ENCODE measurements at regions not wholly inside any gene's neighbourhood (a gene's known extent, or its start where the extent isn't known, plus 50 kb on each side); places are given as distances from the start of the nearest gene placed in this dataset.

DNA sequence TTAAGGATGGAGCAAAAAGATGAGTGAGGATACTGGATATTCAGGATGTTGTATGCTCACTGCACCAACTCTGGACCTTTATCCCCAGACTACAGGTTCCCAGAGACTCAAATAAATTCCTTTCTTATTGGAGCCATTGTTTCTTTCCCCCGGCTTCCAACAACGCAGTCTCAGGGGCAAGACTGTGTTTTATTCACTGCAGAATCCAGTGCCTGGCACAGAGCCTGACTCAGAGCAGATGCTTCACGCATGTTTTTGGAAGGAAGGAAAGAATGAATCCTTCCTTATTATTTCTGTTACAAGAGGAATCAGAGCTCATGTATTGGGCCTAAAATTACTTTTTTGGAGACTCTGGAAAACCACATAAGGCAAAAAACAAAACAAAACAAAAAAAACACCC lies 96.0 kb upstream of the VGLL4 start:
- no peak overlapping the region for H3K4me3 ChIP-seq
- no peaks in the 10 kb centered on the region for H3K36me3 ChIP-seq
- no peaks in the 10 kb centered on the region for H3K27me3 ChIP-seq
- intact Hi-C loops (cut with DNase I): no loop called here
- H3K9me3 ChIP-seq: no peaks in the 10 kb centered on the region
- TF ChIP-seq, protein P1, sequence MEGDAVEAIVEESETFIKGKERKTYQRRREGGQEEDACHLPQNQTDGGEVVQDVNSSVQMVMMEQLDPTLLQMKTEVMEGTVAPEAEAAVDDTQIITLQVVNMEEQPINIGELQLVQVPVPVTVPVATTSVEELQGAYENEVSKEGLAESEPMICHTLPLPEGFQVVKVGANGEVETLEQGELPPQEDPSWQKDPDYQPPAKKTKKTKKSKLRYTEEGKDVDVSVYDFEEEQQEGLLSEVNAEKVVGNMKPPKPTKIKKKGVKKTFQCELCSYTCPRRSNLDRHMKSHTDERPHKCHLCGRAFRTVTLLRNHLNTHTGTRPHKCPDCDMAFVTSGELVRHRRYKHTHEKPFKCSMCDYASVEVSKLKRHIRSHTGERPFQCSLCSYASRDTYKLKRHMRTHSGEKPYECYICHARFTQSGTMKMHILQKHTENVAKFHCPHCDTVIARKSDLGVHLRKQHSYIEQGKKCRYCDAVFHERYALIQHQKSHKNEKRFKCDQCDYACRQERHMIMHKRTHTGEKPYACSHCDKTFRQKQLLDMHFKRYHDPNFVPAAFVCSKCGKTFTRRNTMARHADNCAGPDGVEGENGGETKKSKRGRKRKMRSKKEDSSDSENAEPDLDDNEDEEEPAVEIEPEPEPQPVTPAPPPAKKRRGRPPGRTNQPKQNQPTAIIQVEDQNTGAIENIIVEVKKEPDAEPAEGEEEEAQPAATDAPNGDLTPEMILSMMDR (IDR thresholded peaks at IDR 0.05): no peak
- TF ChIP-seq POLR2A (IDR thresholded peaks at IDR 0.05) (no peak), EP300 (IDR thresholded peaks at IDR 0.05) (no peak), POLR2AphosphoS5 (IDR thresholded peaks at IDR 0.05) (no peak)
- H3K4me1 ChIP-seq: no peaks in the 10 kb centered on the region
- WGBS, 2 donors: 72 to 78% methylated on average over 3 of the region's 3 CpGs
- peak; percentile 69 for DNase-seq
- H3K27ac ChIP-seq: no peak overlapping the region

DNA sequence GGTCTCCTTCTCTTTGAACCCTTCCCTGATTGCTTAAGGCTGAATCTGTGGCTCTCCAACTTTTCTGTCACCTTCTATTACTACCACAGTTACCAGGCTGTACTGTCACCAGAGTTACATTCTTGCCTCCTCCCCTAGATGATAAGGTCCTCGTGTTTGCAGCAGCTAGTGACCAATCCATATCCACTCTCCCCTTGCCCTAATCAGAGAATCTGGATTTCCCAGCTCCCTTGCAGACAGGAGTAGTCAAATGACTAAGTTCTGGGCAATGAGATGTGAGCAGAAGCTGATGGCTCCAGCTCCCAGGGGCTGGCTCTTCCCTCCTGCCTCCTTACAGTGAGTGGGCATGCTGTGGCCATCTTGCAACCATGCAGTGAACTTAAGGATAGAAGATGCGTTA lies 95.4 kb upstream of the VGLL4 start:
- no peak for TF ChIP-seq POLR2A (IDR thresholded peaks at IDR 0.05)
- TF ChIP-seq, protein P1 (IDR thresholded peaks at IDR 0.05): no peak
- TF ChIP-seq EP300 (IDR thresholded peaks at IDR 0.05): no peak
- TF ChIP-seq POLR2AphosphoS5 (IDR thresholded peaks at IDR 0.05): no peak
- H3K4me1 ChIP-seq: no peaks in the 10 kb centered on the region
- 65 to 70% methylated on average over 2 of the region's 2 CpGs for WGBS, 2 donors
- intact Hi-C loops (cut with DNase I): no loop called here
- no peaks in the 10 kb centered on the region for H3K9me3 ChIP-seq
- no peaks in the 10 kb centered on the region for H3K36me3 ChIP-seq
- H3K27me3 ChIP-seq: no peaks in the 10 kb centered on the region
- no peak for DNase-seq
- H3K4me3 ChIP-seq: no peak overlapping the region
- H3K27ac ChIP-seq: no peak overlapping the region

DNA sequence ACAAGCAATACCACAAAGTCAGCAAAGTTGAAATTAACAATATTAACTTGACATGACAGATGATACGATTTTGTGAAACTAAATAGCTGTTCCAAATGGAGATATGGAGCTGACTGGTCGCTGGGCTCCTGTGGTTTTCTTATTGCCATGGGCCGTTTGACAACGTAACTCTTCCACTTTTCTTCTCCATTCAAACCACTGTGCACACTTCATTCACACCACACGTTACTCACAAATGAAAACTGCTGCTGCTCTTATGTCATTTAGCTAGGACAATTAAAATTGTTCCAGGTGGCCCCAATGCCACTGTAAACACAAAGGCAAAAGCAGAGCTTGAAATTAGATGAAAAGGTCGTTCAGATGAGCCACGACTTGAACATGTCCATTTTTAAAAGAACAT lies 94.0 kb upstream of the VGLL4 start:
- Histone ChIP-seq H3K9me3 (no peaks in the 10 kb centered on the region), H3K4me3 (no peak overlapping the region), H3K4me1 (no peaks in the 10 kb centered on the region), H3K36me3 (no peaks in the 10 kb centered on the region), H3K27ac (no peak overlapping the region), H3K27me3 (no peaks in the 10 kb centered on the region)
- intact Hi-C loops (cut with DNase I): no loop called here
- 70 to 80% methylated on average over 7 of the region's 7 CpGs for WGBS, 2 donors
- DNase-seq: no peak
- no peak for TF ChIP-seq POLR2A (IDR thresholded peaks at IDR 0.05)
- TF ChIP-seq POLR2AphosphoS5 (IDR thresholded peaks at IDR 0.05): no peak
- TF ChIP-seq, protein P1 (IDR thresholded peaks at IDR 0.05): no peak
- no peak for TF ChIP-seq EP300 (IDR thresholded peaks at IDR 0.05)

DNA sequence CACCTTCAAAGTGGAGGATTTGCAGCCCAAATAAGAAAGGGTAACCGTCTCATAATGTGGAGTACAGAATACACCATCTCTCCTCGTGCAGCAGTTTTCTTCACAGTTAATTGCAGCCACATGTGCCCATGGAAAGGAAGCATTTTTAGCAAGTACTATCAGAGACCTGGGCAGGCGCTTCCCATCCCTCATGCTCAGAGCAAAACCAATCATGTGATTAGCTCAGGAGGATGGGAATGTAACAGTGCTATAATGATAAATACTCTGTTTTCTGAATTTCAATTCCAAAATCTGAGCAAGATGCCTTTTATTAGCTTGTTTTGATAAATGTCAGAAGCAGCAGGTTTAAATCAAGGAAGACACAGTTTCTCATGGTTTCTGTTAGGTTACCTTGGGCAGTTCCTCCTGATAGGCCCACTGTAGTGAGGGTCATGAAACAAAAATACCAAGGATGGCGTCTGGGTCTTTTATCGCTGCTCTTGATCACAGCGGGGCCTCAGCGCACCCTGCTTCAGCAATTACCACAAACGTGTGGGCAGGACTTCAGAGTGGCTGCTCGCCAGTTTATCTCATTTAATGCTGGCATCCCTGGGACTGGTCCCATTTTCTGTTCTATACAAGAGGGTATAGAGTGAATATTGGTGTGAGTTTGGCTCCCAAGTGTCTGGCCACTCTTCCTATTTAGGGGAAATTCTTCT lies 92.6 kb upstream of the VGLL4 start:
- intact Hi-C loops (cut with DNase I): no loop called here
- no peak for DNase-seq
- H3K36me3 ChIP-seq: no peaks in the 10 kb centered on the region

More for the DNA sequence above, 92.6 kb upstream of the VGLL4 start:
- Histone ChIP-seq H3K4me1 (no peaks in the 10 kb centered on the region), H3K27me3 (no peaks in the 10 kb centered on the region), H3K9me3 (no peaks in the 10 kb centered on the region), H3K27ac (no peak overlapping the region), H3K4me3 (no peak overlapping the region)
- TF ChIP-seq POLR2AphosphoS5 (IDR thresholded peaks at IDR 0.05) (no peak), EP300 (IDR thresholded peaks at IDR 0.05) (no peak), POLR2A (IDR thresholded peaks at IDR 0.05) (no peak)
- TF ChIP-seq, protein P1 (IDR thresholded peaks at IDR 0.05): no peak
- WGBS, 2 donors: 84 to 87% methylated on average over 9 of the region's 9 CpGs

Data from sigmoid colon (tissue), 6 donors.